Vagina (tissue), 2 donors: ENCODE measurements at regions not wholly inside any gene's neighbourhood (a gene's known extent, or its start where the extent isn't known, plus 50 kb on each side); places are given as distances from the start of the nearest gene placed in this dataset.

Experiments
- DNase-seq, 2 donors: peaks; one replicate each; pipeline ENCODE4 v3.0.0-alpha.2; 2017; ENCODE audit errors: extremely low spot score in 2 of 2
- H3K27ac ChIP-seq: fragments of 200-600 bp; sonication (generic); one replicate; pipeline ENCODE4 v1.5.1; 2019
- H3K27me3 ChIP-seq: fragments of 200-600 bp; sonication (generic); one replicate; pipeline ENCODE4 v1.5.1; 2019
- H3K36me3 ChIP-seq, 2 donors: fragments of 200-600 bp; sonication (generic); one replicate each; pipeline ENCODE4 v1.5.1; 2017 to 2019
- H3K4me1 ChIP-seq: fragments of 200-600 bp; sonication (generic); one replicate; pipeline ENCODE4 v1.5.1; 2019
- H3K4me3 ChIP-seq, 2 donors: fragments of 200-600 bp; sonication (generic); 1 replicate in 1 of 2; 2 replicates in 1 of 2; pipeline ENCODE4 v1.5.1; 2016 to 2019
- H3K9me3 ChIP-seq: fragments of 200-600 bp; sonication (generic); one replicate; pipeline ENCODE4 v1.5.1; 2019
- POLR2A ChIP-seq, 2 donors: fragments of 450-650 bp; IDR thresholded peaks; one replicate each; pipeline ENCODE4 v1.6.1; 2017; ENCODE audit warnings: antibody characterized with exemption in 2 of 2, mild to moderate bottlenecking in 2 of 2, moderate library complexity in 2 of 2
- POLR2AphosphoS5 ChIP-seq, 2 donors: sonication (generic); formaldehyde crosslinking; IDR thresholded peaks; one replicate each; pipeline ENCODE4 v1.9.0; 2017; ENCODE audit warnings: antibody characterized with exemption in 2 of 2, mild to moderate bottlenecking in 2 of 2, low read depth in 1 of 2; ENCODE audit not compliant: insufficient read depth in 1 of 2
- intact Hi-C: fragments of 100-400 bp; cut with DNase I; formaldehyde crosslinking; loops from one replicate; pipeline ENCODE4 v1.15.1; 2023
- TF ChIP-seq, protein P1 (sequence below), 3 experiments: fragments of 450-650 bp in 2 of 3; fragments of 200-600 bp in 1 of 3; sonication (generic) in 1 of 3; IDR thresholded peaks; one replicate each; pipeline ENCODE4 v1.5.1; 2017 to 2019; ENCODE audit warnings: antibody characterized with exemption in 3 of 3, mild to moderate bottlenecking in 2 of 3, moderate library complexity in 2 of 3

DNA sequence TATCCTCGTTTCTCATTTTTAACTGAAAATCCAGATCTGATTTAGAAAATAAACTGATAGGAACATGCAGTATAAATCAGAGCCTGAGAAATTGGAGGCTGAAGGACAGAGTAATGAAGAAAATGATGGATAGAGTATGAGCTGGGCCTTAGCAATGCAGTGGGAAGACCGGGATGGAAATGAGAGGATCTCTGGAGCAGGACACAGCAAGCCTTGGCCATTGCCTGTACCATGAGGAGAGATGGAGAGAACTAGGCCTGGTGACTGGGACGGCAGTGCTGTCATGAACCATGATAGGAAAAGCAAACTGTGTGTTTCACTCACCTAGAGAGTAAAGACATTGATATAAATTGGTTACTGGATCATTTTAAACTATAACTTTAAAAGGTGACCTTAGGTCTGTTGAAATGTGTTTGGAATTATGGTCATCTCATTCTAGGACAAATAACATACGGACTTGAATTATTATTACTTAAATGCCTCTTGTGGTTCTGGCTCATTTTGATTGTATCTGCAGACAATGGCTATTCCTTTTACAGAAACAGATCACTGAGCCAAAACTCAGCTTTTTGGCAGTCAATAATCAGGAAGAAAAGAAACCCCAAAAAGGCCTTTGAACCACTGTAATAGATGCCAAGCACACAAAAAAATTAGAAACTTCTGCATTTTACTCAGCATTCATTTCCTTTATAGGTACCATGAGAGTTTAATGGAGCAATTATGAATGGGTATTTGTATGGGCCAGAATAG is 251.9 kb upstream of the PRKD1 start:
- DNase-seq: no peak
- TF ChIP-seq POLR2A (IDR thresholded peaks at IDR 0.05): no peak
- TF ChIP-seq POLR2AphosphoS5 (IDR thresholded peaks at IDR 0.05; ENCODE audit: insufficient read depth in 1 of 2, low read depth in 1 of 2): no peak
- TF ChIP-seq, protein P1, sequence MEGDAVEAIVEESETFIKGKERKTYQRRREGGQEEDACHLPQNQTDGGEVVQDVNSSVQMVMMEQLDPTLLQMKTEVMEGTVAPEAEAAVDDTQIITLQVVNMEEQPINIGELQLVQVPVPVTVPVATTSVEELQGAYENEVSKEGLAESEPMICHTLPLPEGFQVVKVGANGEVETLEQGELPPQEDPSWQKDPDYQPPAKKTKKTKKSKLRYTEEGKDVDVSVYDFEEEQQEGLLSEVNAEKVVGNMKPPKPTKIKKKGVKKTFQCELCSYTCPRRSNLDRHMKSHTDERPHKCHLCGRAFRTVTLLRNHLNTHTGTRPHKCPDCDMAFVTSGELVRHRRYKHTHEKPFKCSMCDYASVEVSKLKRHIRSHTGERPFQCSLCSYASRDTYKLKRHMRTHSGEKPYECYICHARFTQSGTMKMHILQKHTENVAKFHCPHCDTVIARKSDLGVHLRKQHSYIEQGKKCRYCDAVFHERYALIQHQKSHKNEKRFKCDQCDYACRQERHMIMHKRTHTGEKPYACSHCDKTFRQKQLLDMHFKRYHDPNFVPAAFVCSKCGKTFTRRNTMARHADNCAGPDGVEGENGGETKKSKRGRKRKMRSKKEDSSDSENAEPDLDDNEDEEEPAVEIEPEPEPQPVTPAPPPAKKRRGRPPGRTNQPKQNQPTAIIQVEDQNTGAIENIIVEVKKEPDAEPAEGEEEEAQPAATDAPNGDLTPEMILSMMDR (IDR thresholded peaks at IDR 0.05): no peak
- no peaks in the 10 kb centered on the region for H3K27me3 ChIP-seq
- intact Hi-C loops: no loop called here
- H3K36me3 ChIP-seq: no peaks in the 10 kb centered on the region
- H3K4me3 ChIP-seq: no peak overlapping the region
- H3K4me1 ChIP-seq: no peaks in the 10 kb centered on the region
- no peak overlapping the region for H3K27ac ChIP-seq
- no peaks in the 10 kb centered on the region for H3K9me3 ChIP-seq

DNA sequence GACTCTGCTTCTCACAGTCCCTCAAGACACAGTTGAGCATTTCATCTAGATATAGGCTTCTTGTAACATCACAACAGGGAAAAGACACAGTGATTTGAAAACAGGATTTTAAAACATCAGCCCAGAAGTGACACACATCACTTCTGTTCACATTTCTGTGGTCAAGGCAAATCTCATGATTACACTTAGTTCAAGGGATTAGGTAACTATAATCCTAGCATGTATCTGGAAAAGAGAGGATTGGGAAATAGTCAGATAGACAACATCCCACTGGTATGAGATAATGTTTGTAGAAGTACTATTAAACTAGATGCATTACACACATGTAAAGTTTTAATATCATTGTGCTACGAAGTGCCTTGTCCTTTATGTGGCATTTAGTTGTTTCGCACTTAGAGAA is 252.6 kb upstream of the PRKD1 start:
- Histone ChIP-seq H3K9me3 (no peaks in the 10 kb centered on the region), H3K36me3 (no peaks in the 10 kb centered on the region), H3K4me3 (no peak overlapping the region), H3K4me1 (no peaks in the 10 kb centered on the region), H3K27ac (no peak overlapping the region), H3K27me3 (no peaks in the 10 kb centered on the region)
- no peak for DNase-seq
- intact Hi-C loops: no loop called here
- no peak for TF ChIP-seq POLR2AphosphoS5 (IDR thresholded peaks at IDR 0.05; ENCODE audit: insufficient read depth in 1 of 2, low read depth in 1 of 2)
- TF ChIP-seq, protein P1 (IDR thresholded peaks at IDR 0.05): no peak
- no peak for TF ChIP-seq POLR2A (IDR thresholded peaks at IDR 0.05)

- Histone ChIP-seq H3K4me3 (no peak overlapping the region), H3K9me3 (no peaks in the 10 kb centered on the region), H3K4me1 (no peaks in the 10 kb centered on the region), H3K27me3 (no peaks in the 10 kb centered on the region), H3K27ac (no peak overlapping the region), H3K36me3 (no peaks in the 10 kb centered on the region)
- no peak for DNase-seq
- intact Hi-C loops: no loop called here
- no peak for TF ChIP-seq POLR2A (IDR thresholded peaks at IDR 0.05)
- no peak for TF ChIP-seq POLR2AphosphoS5 (IDR thresholded peaks at IDR 0.05; ENCODE audit: insufficient read depth in 1 of 2, low read depth in 1 of 2)
- TF ChIP-seq, protein P1 (IDR thresholded peaks at IDR 0.05): no peak
Observed at GRCh38 chr14:30185832-30186231, 258.2 kb upstream of the PRKD1 start.

GRCh38 chr14:30191639-30192279 is 264.1 kb upstream of the PRKD1 start:
- intact Hi-C loops: no loop called here
- Histone ChIP-seq H3K9me3 (no peaks in the 10 kb centered on the region), H3K27me3 (no peaks in the 10 kb centered on the region), H3K36me3 (no peaks in the 10 kb centered on the region), H3K4me3 (no peak overlapping the region), H3K27ac (no peak overlapping the region), H3K4me1 (no peaks in the 10 kb centered on the region)
- DNase-seq: no peak
- TF ChIP-seq, protein P1 (IDR thresholded peaks at IDR 0.05): no peak
- no peak for TF ChIP-seq POLR2AphosphoS5 (IDR thresholded peaks at IDR 0.05; ENCODE audit: insufficient read depth in 1 of 2, low read depth in 1 of 2)
- TF ChIP-seq POLR2A (IDR thresholded peaks at IDR 0.05): no peak

DNA sequence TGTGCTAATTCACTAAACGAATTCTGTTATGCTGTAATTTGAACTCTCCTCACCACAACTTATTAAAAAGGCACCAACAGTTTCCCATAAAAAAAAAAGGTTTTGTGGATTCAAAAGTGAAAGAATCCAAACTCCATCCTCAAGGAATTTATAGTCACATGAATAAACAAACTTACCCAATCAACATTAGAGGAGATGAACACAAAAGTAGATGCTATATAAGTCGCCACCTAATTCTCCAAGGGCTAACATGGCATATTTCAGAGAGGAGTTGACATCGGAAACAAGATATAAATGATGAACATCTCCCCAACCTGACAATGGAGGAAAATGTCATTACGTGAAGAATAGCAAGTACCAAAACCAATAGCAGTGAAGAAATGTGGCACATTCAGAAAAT is 265.5 kb upstream of the PRKD1 start:
- Histone ChIP-seq H3K9me3 (no peaks in the 10 kb centered on the region), H3K27me3 (no peaks in the 10 kb centered on the region), H3K27ac (no peak overlapping the region), H3K4me1 (no peaks in the 10 kb centered on the region), H3K4me3 (no peak overlapping the region), H3K36me3 (no peaks in the 10 kb centered on the region)
- intact Hi-C loops: no loop called here
- TF ChIP-seq POLR2AphosphoS5 (IDR thresholded peaks at IDR 0.05; ENCODE audit: insufficient read depth in 1 of 2, low read depth in 1 of 2): no peak
- TF ChIP-seq POLR2A (IDR thresholded peaks at IDR 0.05): no peak
- TF ChIP-seq, protein P1 (IDR thresholded peaks at IDR 0.05): no peak
- DNase-seq: no peak
